HCT116 (cell line): ENCODE measurements at regions not wholly inside any gene's neighbourhood (a gene's known extent, or its start where the extent isn't known, plus 50 kb on each side); places are given as distances from the start of the nearest gene placed in this dataset.

Source experiments
- ATAC-seq: fragments of 200-7000 bp; cut with Tn5 transposase; 2 replicates; pipeline ENCODE4 v1.9.1; 2020; ENCODE audit warnings: mild to moderate bottlenecking, moderate library complexity
- BruUV-seq: library from RNA; stranded (reverse); fragments of 400-500 nt; replicated peaks from 2 replicates; lab custom pipeline; 2021; lab: Mats Ljungman, UMichigan
- CTCF ChIA-PET: fragments of 300-600 bp; sonication (Branson Sonifier 250); formaldehyde crosslinking; loops from one replicate; lab custom pipeline; 2021; ENCODE audit warnings: antibody characterized with exemption; lab: Charles Lee
- POLR2A ChIA-PET: fragments of 300-600, 350-600 bp; sonication (Branson Sonifier 250); formaldehyde crosslinking; loops from one replicate; lab custom pipeline; 2021; ENCODE audit warnings: antibody characterized with exemption; lab: Charles Lee
- RAD21 ChIA-PET, 2 experiments: fragments of 300-600 bp; sonication (Branson Sonifier 250); formaldehyde crosslinking; loops; one replicate each; lab custom pipeline; 2023; ENCODE audit warnings: low total read pairs in 2 of 2; ENCODE audit not compliant: uncharacterized antibody in 2 of 2, unreplicated experiment in 2 of 2, low non-redundant PET in 1 of 2; lab: Charles Lee
- DNase-seq: peaks from one replicate; pipeline ENCODE4 v3.0.0-alpha.2; 2010; ENCODE audit warnings: low read depth, low spot score
- H2AFZ ChIP-seq: fragments of 200-600 bp; shearing (Covaris generic), sonication (generic); 2 replicates; pipeline ENCODE4 v1.6.1; 2017; ENCODE audit warnings: low read depth, mixed run types, mixed read lengths, antibody characterized with exemption, low read length; ENCODE audit not compliant: poor library complexity, severe bottlenecking
- H3K27ac ChIP-seq: 2 replicates; pipeline ENCODE4 v1.5.1; 2012; ENCODE audit warnings: low read depth, low read length
- H3K27me3 ChIP-seq: fragments of 200-600 bp; sonication (generic); 2 replicates; pipeline ENCODE4 v1.6.1; 2016; ENCODE audit warnings: mixed run types, low read length, mixed read lengths; ENCODE audit not compliant: insufficient read depth
- H3K36me3 ChIP-seq, 2 experiments: fragments of 200-500 bp in 1 of 2; fragments of 200-600 bp in 1 of 2; sonication (Bioruptor generic) in 1 of 2; sonication (generic) in 1 of 2; 2 replicates each; pipeline versions ENCODE4 v1.5.1 to v1.6.1; 2014 to 2016; ENCODE audit warnings: low read length in 2 of 2, inconsistent platforms in 1 of 2, mixed read lengths in 1 of 2, mixed run types in 1 of 2; ENCODE audit not compliant: insufficient read depth in 2 of 2, control insufficient read depth in 1 of 2
- H3K4me1 ChIP-seq, 2 experiments: fragments of 200-600 bp in 1 of 2; sonication (generic) in 1 of 2; 2 replicates each; pipeline versions ENCODE4 v1.5.1 to v1.6.1; 2012 to 2017; ENCODE audit warnings: low read length in 2 of 2, inconsistent platforms in 1 of 2, mild to moderate bottlenecking in 1 of 2, mixed read lengths in 1 of 2, mixed run types in 1 of 2, moderate library complexity in 1 of 2; ENCODE audit not compliant: insufficient read depth in 2 of 2, control insufficient read depth in 1 of 2
- H3K4me2 ChIP-seq: fragments of 200-600 bp; sonication (generic); 2 replicates; pipeline ENCODE4 v1.6.1; 2017; ENCODE audit warnings: mixed run types, low read length, mixed read lengths
- H3K4me3 ChIP-seq, 2 experiments: fragments of 200-600 bp in 1 of 2; sonication (generic) in 1 of 2; replicated peaks in 1 of 2; 2 replicates each; pipeline ENCODE4 v1.5.1; 2011 to 2016; ENCODE audit warnings: low read length in 2 of 2, control low read depth in 1 of 2, low read depth in 1 of 2, mild to moderate bottlenecking in 1 of 2, mixed read lengths in 1 of 2, mixed run types in 1 of 2
- H3K79me2 ChIP-seq: fragments of 200-600 bp; sonication (generic); 2 replicates; pipeline ENCODE4 v1.6.1; 2017; ENCODE audit warnings: mild to moderate bottlenecking, mixed run types, low read length, moderate library complexity, mixed read lengths; ENCODE audit not compliant: insufficient read depth
- H3K9ac ChIP-seq: fragments of 200-600 bp; sonication (generic); 2 replicates; pipeline ENCODE4 v1.6.1; 2016; ENCODE audit warnings: low read length, mixed read lengths
- H3K9me2 ChIP-seq: fragments of 200-600 bp; sonication (generic), shearing (Covaris generic); 2 replicates; pipeline ENCODE4 v1.6.1; 2017; ENCODE audit warnings: mixed run types, mild to moderate bottlenecking, moderate library complexity; ENCODE audit not compliant: insufficient read depth
- H3K9me3 ChIP-seq, 2 experiments: fragments of 200-500 bp in 1 of 2; fragments of 200-600 bp in 1 of 2; sonication (Bioruptor generic) in 1 of 2; sonication (generic) in 1 of 2; 2 replicates each; pipeline ENCODE4 v1.6.1; 2014 to 2017; ENCODE audit warnings: low read length in 2 of 2, mixed read lengths in 2 of 2, inconsistent platforms in 1 of 2, low read depth in 1 of 2, mild to moderate bottlenecking in 1 of 2, mixed run types in 1 of 2, moderate library complexity in 1 of 2; ENCODE audit not compliant: control insufficient read depth in 1 of 2, insufficient read depth in 1 of 2
- H4K20me1 ChIP-seq: fragments of 200-600 bp; sonication (generic), shearing (Covaris generic); 2 replicates; pipeline ENCODE4 v1.6.1; 2017; ENCODE audit warnings: mixed run types, mild to moderate bottlenecking, moderate library complexity; ENCODE audit not compliant: insufficient read depth
- EGR1 ChIP-seq: IDR thresholded peaks from 2 replicates; pipeline ENCODE4 v1.6.1; 2012; ENCODE audit warnings: low read depth
- EZH2 ChIP-seq: fragments of 200-600 bp; sonication (generic); IDR thresholded peaks from 2 replicates; pipeline ENCODE4 v1.6.1; 2017; ENCODE audit warnings: antibody characterized with exemption, mixed run types
- EZH2phosphoT487 ChIP-seq: fragments of 200-600 bp; IDR thresholded peaks from 2 replicates; pipeline ENCODE4 v1.6.1; 2018; ENCODE audit warnings: antibody characterized with exemption, borderline replicate concordance
- POLR2AphosphoS5 ChIP-seq: IDR thresholded peaks from 2 replicates; pipeline ENCODE4 v1.6.1; 2011; ENCODE audit warnings: mild to moderate bottlenecking, low read depth, low read length, moderate library complexity
- SIN3A ChIP-seq: IDR thresholded peaks from 2 replicates; pipeline ENCODE4 v1.6.1; 2012; ENCODE audit warnings: low read depth
- SP1 ChIP-seq: IDR thresholded peaks from 2 replicates; pipeline ENCODE4 v1.6.1; 2012; ENCODE audit warnings: low read depth
- TCF7L2 ChIP-seq: IDR thresholded peaks from 2 replicates; pipeline ENCODE4 v1.7.0; 2011; ENCODE audit warnings: borderline replicate concordance, inconsistent platforms; ENCODE audit not compliant: insufficient read depth, insufficient read length; ENCODE audit errors: extremely low read depth
- YY1 ChIP-seq: IDR thresholded peaks from 2 replicates; pipeline ENCODE4 v1.6.1; 2011; ENCODE audit warnings: low read length, low read depth, moderate library complexity, mild to moderate bottlenecking; ENCODE audit not compliant: insufficient replicate concordance; ENCODE audit errors: extremely low read depth
- ZFX ChIP-seq: fragments of 450-650 bp; IDR thresholded peaks from 2 replicates; pipeline ENCODE4 v1.6.1; 2017
- intact Hi-C: fragments of 100-400 bp; cut with micrococcal nuclease; formaldehyde crosslinking; loops from 2 replicates; pipeline ENCODE4 v1.10.0; 2022
- TF ChIP-seq, protein P1 (sequence below): IDR thresholded peaks from 2 replicates; pipeline ENCODE4 v1.6.1; 2012; ENCODE audit warnings: low read depth
- TF ChIP-seq, protein P2 (sequence below): IDR thresholded peaks from 2 replicates; pipeline ENCODE4 v1.6.1; 2012
- TF ChIP-seq, protein P3 (sequence below): IDR thresholded peaks from 2 replicates; pipeline ENCODE4 v1.6.1; 2011; ENCODE audit warnings: mild to moderate bottlenecking, low read length, moderate library complexity; ENCODE audit not compliant: insufficient replicate concordance; ENCODE audit errors: extremely low read depth

DNA sequence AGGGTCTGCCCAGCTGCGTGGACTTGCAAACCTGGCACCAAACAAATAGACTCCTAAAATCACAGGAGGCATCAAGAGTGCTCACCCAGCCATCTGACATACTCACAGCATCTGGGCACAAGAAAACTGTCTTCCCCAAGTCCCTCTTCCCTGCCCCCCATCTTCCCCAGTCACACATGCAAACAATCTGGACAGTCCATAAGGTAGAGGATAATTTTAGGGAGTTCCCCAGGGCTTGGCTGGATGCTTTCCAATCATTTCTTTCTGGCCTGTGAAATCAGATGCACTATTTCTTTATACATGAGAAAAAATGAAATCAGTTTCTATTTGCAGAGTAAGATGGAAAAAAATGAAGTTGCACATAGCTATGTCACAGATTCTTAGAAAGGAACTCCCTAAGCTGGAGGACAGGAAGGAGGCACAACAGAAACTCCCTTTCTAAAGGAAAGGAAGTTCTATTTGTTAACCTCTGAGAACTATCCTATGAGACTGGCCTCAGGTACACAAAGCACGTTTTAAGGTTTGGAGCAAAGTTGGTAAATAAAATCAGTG, 342.3 kb downstream of the HNRNPD start:
- Histone ChIP-seq H3K27ac (no peak overlapping the region), H3K9me3 (no peaks in the 10 kb centered on the region), H3K9ac (no peak overlapping the region), H3K4me3 (no peak overlapping the region)
- BruUV-seq: no TSS peak
- RAD21 ChIA-PET: no interaction called here
- no peak for TF ChIP-seq EZH2
- TF ChIP-seq, protein P1, sequence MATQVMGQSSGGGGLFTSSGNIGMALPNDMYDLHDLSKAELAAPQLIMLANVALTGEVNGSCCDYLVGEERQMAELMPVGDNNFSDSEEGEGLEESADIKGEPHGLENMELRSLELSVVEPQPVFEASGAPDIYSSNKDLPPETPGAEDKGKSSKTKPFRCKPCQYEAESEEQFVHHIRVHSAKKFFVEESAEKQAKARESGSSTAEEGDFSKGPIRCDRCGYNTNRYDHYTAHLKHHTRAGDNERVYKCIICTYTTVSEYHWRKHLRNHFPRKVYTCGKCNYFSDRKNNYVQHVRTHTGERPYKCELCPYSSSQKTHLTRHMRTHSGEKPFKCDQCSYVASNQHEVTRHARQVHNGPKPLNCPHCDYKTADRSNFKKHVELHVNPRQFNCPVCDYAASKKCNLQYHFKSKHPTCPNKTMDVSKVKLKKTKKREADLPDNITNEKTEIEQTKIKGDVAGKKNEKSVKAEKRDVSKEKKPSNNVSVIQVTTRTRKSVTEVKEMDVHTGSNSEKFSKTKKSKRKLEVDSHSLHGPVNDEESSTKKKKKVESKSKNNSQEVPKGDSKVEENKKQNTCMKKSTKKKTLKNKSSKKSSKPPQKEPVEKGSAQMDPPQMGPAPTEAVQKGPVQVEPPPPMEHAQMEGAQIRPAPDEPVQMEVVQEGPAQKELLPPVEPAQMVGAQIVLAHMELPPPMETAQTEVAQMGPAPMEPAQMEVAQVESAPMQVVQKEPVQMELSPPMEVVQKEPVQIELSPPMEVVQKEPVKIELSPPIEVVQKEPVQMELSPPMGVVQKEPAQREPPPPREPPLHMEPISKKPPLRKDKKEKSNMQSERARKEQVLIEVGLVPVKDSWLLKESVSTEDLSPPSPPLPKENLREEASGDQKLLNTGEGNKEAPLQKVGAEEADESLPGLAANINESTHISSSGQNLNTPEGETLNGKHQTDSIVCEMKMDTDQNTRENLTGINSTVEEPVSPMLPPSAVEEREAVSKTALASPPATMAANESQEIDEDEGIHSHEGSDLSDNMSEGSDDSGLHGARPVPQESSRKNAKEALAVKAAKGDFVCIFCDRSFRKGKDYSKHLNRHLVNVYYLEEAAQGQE: no peak
- TF ChIP-seq POLR2AphosphoS5: no peak
- TF ChIP-seq EZH2phosphoT487: no peak
- no peak for TF ChIP-seq EGR1
- TF ChIP-seq, protein P2, sequence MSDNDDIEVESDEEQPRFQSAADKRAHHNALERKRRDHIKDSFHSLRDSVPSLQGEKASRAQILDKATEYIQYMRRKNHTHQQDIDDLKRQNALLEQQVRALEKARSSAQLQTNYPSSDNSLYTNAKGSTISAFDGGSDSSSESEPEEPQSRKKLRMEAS: no peak
- no peak for TF ChIP-seq TCF7L2
- TF ChIP-seq, protein P3, sequence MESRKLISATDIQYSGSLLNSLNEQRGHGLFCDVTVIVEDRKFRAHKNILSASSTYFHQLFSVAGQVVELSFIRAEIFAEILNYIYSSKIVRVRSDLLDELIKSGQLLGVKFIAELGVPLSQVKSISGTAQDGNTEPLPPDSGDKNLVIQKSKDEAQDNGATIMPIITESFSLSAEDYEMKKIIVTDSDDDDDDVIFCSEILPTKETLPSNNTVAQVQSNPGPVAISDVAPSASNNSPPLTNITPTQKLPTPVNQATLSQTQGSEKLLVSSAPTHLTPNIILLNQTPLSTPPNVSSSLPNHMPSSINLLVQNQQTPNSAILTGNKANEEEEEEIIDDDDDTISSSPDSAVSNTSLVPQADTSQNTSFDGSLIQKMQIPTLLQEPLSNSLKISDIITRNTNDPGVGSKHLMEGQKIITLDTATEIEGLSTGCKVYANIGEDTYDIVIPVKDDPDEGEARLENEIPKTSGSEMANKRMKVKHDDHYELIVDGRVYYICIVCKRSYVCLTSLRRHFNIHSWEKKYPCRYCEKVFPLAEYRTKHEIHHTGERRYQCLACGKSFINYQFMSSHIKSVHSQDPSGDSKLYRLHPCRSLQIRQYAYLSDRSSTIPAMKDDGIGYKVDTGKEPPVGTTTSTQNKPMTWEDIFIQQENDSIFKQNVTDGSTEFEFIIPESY: no peak
- TF ChIP-seq ZFX: no peak
- TF ChIP-seq SP1: no peak
- TF ChIP-seq SIN3A: no peak
- TF ChIP-seq YY1: no peak
- TF ChIP-seq, all 23 proteins: peak for 0
- ChIA-PET POLR2A (no interaction called here), CTCF (no interaction called here)
- Histone ChIP-seq H3K36me3 (no peaks in the 10 kb centered on the region), H4K20me1 (no peaks in the 10 kb centered on the region), H3K27me3 (peaks cover 28% of the 10 kb centered on the region), H2AFZ (no peak overlapping the region), H3K9me2 (no peaks in the 10 kb centered on the region), H3K4me2 (no peak overlapping the region), H3K79me2 (no peaks in the 10 kb centered on the region), H3K4me1 (no peaks in the 10 kb centered on the region)
- DNase-seq (no peak), ATAC-seq (no peak)
- intact Hi-C loops: no loop called here
